IMR-90 (cell line): ENCODE measurements at regions not wholly inside any gene's neighbourhood (a gene's known extent, or its start where the extent isn't known, plus 50 kb on each side); places are given as distances from the start of the nearest gene placed in this dataset.

Experiments used
- BHLHE40 ChIP-seq: fragments of 150-350 bp; IDR thresholded peaks from 2 replicates; pipeline ENCODE4 v1.6.1; 2016; ENCODE audit warnings: mild to moderate bottlenecking, low read depth, low read length
- POLR2A ChIP-seq: IDR thresholded peaks from 2 replicates; pipeline ENCODE4 v1.6.1; 2012; ENCODE audit warnings: mild to moderate bottlenecking, low read depth, low read length
- TF ChIP-seq, protein P1 (sequence below): conservative IDR thresholded peaks from 2 replicates; pipeline ENCODE4 v1.5.1; 2012; ENCODE audit warnings: mild to moderate bottlenecking, low read depth, low read length, improper control_type of control experiment

DNA sequence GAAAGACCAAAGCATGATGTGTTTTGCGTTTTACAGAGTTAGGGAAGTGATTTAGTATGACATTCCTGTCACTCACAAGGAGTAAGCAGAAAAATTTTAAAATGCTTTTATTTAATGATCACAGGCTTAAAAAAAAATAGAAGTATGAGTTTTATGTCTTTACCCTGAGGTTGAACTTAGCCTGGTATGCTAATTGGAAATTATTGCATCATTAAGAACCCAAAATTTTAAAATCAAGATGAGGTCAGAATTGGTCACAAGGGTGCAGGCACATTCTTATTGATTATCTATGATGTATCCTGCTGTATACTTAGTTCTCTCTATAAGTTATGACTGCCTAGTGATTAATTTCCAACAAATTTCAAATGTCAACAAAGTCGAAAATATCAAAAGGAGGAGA is 585.6 kb upstream of the ALCAM start:
- no peak for TF ChIP-seq POLR2A
- TF ChIP-seq, protein P1, sequence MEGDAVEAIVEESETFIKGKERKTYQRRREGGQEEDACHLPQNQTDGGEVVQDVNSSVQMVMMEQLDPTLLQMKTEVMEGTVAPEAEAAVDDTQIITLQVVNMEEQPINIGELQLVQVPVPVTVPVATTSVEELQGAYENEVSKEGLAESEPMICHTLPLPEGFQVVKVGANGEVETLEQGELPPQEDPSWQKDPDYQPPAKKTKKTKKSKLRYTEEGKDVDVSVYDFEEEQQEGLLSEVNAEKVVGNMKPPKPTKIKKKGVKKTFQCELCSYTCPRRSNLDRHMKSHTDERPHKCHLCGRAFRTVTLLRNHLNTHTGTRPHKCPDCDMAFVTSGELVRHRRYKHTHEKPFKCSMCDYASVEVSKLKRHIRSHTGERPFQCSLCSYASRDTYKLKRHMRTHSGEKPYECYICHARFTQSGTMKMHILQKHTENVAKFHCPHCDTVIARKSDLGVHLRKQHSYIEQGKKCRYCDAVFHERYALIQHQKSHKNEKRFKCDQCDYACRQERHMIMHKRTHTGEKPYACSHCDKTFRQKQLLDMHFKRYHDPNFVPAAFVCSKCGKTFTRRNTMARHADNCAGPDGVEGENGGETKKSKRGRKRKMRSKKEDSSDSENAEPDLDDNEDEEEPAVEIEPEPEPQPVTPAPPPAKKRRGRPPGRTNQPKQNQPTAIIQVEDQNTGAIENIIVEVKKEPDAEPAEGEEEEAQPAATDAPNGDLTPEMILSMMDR = no peak
- no peak for TF ChIP-seq BHLHE40
